GM18907 (cell line): ENCODE measurements at regions not wholly inside any gene's neighbourhood (a gene's known extent, or its start where the extent isn't known, plus 50 kb on each side); places are given as distances from the start of the nearest gene placed in this dataset.
"Not testable (repeated sequence)": the region's sequence is repeated elsewhere in the genome, so short reads cannot be mapped to it uniquely, and the experiment has no call there.

ENCODE experiments used
- ATAC-seq: cut with Tn5 transposase; IDR thresholded peaks from one replicate; pipeline ENCODE4 v1.9.1; 2021; ENCODE audit warnings: mild to moderate bottlenecking, moderate library complexity; ENCODE audit not compliant: unreplicated experiment

GRCh38 chr3:106332129-106332528, 463.3 kb upstream of the CBLB start:
- no peak for ATAC-seq

- ATAC-seq, result peak; percentile 62
These were observed 464.1 kb upstream of the CBLB start for GRCh38 chr3:106332884-106333283.

DNA sequence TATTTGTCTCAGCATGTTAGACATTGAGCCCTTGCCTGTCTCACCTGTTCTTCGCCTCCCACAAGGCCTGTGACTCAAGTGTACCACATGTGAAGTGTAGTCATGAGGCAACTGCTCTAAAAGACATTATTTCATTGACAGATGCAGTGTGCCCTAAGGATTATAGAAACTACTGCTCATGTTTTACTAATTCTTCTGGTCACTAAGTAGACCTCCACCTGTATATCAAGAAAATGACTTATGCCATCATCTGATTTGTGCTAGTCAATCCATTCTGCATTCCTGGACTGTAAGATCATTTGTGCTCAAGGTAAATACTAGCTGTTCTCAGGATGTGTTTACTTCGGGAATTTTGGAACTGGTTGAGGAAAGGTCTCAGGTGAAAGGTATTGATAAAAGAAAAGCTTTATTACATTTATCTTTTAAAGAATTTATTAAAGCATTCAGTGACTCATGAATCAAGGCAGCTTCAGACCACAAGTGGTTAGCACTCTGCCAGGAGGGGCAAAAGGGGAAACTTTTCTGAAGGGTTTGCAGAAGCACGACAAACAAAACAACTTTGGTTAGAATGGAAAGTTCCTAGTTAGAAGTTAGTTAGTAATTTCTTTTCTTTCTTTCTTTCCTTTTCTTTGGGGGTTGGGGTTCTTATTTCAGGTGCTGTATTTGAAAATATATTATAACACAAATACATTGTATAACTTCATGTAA, 465.3 kb upstream of the CBLB start:
- peak; percentile 74 for ATAC-seq

GRCh38 chr3:106336619-106337018, 467.8 kb upstream of the CBLB start:
- no peak for ATAC-seq

- no peak for ATAC-seq
These were observed 468.3 kb upstream of the CBLB start for GRCh38 chr3:106337116-106337515.

DNA sequence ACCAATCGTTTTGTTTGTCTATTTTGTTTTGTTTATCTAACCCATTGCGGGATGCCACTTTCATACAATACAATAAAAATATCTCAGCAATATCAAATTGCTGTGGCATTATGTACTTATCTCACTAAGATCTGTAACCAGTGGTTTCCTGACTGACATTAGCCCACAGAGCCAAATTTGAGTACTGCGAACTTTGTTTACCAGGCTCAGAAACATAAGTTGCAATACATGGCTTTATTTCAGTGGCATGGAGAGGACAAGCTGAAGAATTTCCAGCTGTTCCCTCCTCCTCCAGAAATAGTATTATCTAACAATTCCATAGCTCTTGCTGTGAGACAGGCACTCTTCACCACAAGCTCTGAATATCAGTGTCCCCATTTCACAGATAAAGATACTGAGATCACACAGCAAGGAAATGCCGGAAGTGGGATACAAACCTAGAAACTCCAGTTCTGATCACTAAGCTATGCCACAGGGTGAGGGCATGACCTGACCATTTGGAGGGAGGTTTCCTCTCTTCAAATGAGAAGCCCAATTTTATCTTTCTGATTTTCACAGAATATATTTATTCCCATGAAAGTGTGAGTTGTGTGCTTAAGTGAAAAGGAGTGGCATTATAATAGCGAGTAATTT, 469.9 kb upstream of the CBLB start:
- no peak for ATAC-seq

DNA sequence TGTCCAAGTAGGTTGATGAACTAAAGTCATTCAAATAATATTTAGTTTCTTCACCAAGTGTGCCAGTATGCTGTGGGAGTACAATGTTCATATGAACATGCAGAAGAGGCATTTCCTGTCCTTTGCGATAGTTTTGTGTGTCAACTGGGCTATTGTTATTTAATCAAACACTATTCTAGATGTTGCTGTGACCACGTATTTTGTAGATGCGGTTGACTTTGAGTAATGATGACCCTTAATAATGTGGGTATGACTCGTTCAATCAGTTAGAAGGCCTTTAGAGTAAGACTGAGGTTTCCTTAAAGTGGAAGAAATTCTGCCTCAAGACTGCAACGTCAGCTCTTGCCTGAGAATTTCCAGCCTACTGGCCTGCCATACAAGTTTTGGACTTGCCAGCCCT, 470.7 kb upstream of the CBLB start:
- ATAC-seq, result no peak

DNA sequence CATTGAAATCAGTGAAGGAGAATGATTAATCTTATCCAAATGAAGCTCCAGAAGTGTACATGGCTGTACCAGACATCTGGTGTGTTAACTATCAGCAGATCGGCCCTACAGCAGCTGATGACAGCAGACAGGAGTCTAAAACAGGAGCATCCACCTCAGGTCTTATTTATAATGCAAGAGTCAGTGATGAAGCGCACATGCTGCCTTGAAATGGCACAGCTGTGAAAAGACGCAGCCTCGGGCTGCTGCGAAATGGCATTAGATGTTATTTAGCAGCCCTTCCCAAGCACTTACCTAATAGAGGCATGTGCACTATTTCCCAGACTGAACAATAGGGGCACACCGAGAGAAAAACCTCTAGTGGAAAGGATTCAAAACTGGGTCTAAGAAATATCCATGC, 472.3 kb upstream of the CBLB start:
- ATAC-seq, result no peak

DNA sequence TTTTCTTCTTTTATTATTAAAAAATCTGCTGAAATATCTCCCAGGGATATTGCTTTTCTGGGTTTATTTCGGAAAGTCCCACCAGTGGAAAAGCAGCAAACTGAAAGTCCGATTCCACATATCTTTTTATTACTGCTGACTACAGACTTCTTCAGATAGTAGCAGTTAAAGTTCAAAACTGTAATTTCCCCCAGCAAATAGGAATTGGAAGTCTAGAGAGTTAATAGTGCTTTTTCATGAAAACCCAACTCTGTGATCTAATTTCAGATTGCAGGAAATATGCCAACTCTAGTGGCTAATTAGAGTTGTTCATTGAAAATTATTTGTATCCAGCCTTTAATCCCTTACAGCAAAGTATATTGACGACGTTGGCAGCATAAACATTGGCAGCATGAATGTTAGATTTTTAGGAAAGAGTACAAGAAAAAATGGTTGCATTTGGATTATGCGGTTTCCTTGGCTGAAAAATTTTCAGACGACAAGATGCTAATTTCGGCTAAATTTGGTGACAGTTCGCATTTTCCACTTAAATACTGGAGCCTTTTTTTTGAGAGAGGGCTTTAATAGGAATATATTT, 472.9 kb upstream of the CBLB start:
- ATAC-seq, result no peak

DNA sequence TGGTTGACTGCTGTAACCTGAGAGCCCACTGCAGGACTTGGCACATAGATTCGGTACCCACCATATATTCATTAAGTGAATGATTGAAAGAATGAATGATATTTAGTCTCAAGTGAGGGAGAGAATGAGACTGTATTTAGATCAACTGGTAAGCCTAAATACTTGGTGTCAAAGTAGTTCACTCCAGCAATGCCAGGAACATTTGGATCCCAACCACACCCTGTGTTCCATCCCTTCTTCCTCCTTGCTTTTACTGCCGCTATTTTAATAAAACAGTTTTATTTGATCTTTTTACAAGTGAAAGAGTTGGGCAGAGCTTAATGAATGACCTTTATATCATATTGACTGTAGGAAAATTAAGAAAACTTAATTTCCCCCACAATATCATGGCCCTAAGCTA, 473.6 kb upstream of the CBLB start:
- no peak for ATAC-seq

- no peak for ATAC-seq
These were observed 475.0 kb upstream of the CBLB start for GRCh38 chr3:106343811-106344210.

GRCh38 chr3:106345353-106346027, 476.7 kb upstream of the CBLB start:
- no peak for ATAC-seq

GRCh38 chr3:106347350-106347749, 478.5 kb upstream of the CBLB start:
- ATAC-seq, result no peak

DNA sequence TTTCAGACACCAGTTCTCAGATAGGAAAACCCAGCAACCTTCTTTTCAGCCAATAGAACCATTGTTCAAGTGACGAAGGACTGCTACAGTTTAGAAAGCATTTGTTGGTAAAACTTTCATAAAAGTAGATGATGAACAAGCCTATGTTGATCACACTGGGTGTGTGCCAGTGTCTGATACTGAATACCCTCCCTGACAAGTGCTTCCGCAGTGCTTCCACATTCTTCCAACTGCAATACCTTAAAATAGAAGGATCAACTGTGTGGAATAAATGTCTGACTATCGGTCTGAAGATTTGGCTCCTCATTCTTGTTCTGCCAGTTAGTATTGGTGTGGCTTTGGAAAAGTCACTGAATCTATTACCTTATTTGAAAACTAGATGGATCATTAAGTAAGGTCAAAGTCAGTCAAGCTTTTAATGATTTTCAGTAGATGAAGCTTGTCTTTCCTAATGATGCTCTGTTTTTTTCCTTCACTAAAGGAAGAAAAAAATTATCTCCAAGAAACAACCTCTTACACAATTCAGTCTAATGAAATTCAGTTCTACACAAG, 479.4 kb upstream of the CBLB start:
- no peak for ATAC-seq

- no peak for ATAC-seq
These were observed 480.5 kb upstream of the CBLB start for GRCh38 chr3:106349191-106349881.

- ATAC-seq, result no peak
These were observed 487.1 kb upstream of the CBLB start for GRCh38 chr3:106355873-106356272.

GRCh38 chr3:106359692-106360091, 490.9 kb upstream of the CBLB start:
- ATAC-seq, result no peak

DNA sequence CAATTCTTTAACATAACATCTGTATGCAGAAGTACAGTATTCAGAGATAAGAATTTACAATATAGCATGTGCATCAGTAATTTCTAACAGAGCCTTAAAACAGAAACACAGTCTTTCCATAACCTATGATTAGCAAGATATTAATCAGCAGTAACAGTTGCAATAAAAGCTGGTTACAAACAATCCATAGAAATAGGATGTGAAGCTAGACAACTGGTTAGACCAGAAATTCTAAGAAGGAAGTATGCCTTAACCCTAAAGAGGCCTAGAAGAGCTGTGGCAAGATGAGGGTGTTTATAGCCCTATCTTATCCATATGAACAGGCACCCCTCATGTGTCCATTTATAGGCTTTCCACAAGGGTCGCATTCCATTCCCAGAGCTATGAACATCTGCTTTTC, 492.1 kb upstream of the CBLB start:
- ATAC-seq, result not testable (repeated sequence)

GRCh38 chr3:106364477-106364876, 495.7 kb upstream of the CBLB start:
- ATAC-seq, result no peak

DNA sequence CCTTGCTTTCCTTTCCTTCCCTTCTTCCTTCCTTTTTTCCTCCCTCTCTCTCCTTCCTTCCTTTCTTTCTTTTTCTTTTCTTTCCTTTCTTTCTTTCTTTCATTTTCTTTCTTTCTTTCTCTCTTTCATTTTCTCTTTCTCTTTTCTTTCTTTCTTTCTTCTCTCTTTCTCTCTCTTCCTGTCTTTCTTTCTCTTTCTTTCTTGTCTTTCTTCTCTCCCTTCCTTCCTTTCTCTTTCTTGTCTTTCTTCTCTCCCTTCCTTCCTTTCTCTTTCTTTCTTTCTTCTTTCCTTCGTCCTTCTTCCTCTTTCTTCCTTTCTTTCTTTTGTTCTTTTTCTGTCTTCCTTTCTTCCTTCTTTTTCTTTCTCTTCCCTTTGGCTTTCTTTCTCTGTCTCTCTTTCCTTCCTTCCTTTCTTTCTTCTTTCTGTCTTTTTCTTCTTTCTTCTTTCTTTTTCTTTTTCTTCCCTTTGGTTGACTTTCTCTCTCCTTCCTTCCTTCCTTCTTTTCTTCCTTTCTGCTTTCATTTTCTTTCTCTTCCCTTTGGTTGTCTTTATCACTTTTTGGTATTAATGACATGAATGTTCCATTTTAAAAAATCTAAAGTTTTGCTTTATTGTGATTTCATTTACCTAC, 496.4 kb upstream of the CBLB start:
- no peak for ATAC-seq

GRCh38 chr3:106366352-106366751, 497.5 kb upstream of the CBLB start:
- no peak for ATAC-seq
